Progenitor cell of endocrine pancreas (in vitro differentiated cells): ENCODE measurements at regions not wholly inside any gene's neighbourhood (a gene's known extent, or its start where the extent isn't known, plus 50 kb on each side); places are given as distances from the start of the nearest gene placed in this dataset.
"Not testable (repeated sequence)": the region's sequence is repeated elsewhere in the genome, so short reads cannot be mapped to it uniquely, and the experiment has no call there.

Source experiments
- DNase-seq: peaks from one replicate; pipeline ENCODE4 v3.0.0; 2021; ENCODE audit warnings: low spot score; ENCODE audit not compliant: unreplicated experiment
- H3K27ac Mint-ChIP-seq: 2 replicates; pipeline ENCODE4 v1.8.0; 2021; ENCODE audit warnings: mild to moderate bottlenecking, moderate library complexity, mixed read lengths
- H3K27me3 Mint-ChIP-seq: 2 replicates; pipeline ENCODE4 v1.8.0; 2021; ENCODE audit warnings: mixed read lengths
- H3K36me3 Mint-ChIP-seq: 2 replicates; pipeline ENCODE4 v1.8.0; 2022; ENCODE audit warnings: mixed read lengths; ENCODE audit not compliant: insufficient read depth
- H3K4me1 Mint-ChIP-seq: 2 replicates; pipeline ENCODE4 v1.8.0; 2021; ENCODE audit warnings: low read depth, mixed read lengths
- H3K4me3 Mint-ChIP-seq: 2 replicates; pipeline ENCODE4 v1.8.0; 2021; ENCODE audit warnings: low read depth, mild to moderate bottlenecking, moderate library complexity, mixed read lengths
- H3K9me3 Mint-ChIP-seq: 2 replicates; pipeline ENCODE4 v1.8.0; 2021; ENCODE audit warnings: low read depth, mixed read lengths
- CTCF ChIP-seq: fragments of 200-600 bp; sonication (generic); IDR thresholded peaks from one replicate; pipeline ENCODE4 v1.5.0; 2021; ENCODE audit warnings: antibody characterized with exemption, mild to moderate bottlenecking; ENCODE audit not compliant: unreplicated experiment

DNA sequence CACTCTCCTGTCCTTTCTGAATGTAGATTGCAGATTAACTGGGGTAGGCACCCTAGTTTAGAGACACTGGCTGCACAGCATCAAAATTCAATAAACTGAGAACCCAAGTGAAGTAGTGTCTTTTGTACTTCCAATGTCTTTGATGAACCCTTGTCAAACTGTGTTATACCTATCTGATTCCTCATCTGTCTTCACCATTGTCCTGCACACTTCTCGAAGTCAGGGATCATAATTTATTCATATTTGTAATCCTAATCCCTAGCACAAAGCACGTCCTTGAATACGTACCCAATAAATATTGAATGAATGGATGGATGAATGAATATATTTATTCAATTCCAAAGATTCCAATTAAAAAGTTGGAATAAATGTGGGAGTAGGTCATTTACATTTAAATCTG, 256.6 kb upstream of the PTBP2 start:
- no peak overlapping the region for H3K4me3 Mint-ChIP-seq
- DNase-seq = no peak
- TF ChIP-seq CTCF = no peak
- peaks cover 4% of the 10 kb centered on the region for H3K4me1 Mint-ChIP-seq
- no peak overlapping the region for H3K27ac Mint-ChIP-seq
- no peaks in the 10 kb centered on the region for H3K36me3 Mint-ChIP-seq
- no peaks in the 10 kb centered on the region for H3K27me3 Mint-ChIP-seq
- peaks cover 5% of the 10 kb centered on the region for H3K9me3 Mint-ChIP-seq

DNA sequence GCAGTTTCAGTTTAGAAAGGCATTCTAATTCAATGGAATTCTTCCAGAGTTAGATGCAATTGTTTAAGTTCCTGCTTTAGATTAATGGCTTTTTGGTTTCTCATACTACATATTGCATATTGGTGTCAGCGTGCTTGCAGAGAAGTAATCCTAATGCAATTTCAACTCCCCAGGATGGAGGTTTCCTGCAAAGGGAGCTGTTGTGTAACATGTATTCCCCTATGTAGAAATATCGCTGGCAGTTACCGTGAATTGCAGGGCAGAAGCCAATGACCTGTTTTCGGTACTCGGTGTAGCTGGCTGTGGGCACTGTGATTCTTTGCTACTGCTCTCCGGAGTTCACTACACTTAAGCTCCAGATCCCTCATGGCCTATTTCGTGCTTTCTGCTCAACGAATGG, 256.1 kb upstream of the PTBP2 start:
- Mint-ChIP-seq H3K4me3 (no peak overlapping the region), H3K4me1 (peaks cover 2% of the 10 kb centered on the region), H3K27ac (no peak overlapping the region), H3K36me3 (no peaks in the 10 kb centered on the region), H3K9me3 (peaks cover 5% of the 10 kb centered on the region), H3K27me3 (no peaks in the 10 kb centered on the region)
- TF ChIP-seq CTCF = no peak
- no peak for DNase-seq

- Mint-ChIP-seq H3K4me1 (no peaks in the 10 kb centered on the region), H3K4me3 (no peak overlapping the region), H3K27me3 (no peaks in the 10 kb centered on the region), H3K27ac (no peak overlapping the region), H3K36me3 (no peaks in the 10 kb centered on the region), H3K9me3 (peaks cover 12% of the 10 kb centered on the region)
- no peak for DNase-seq
- no peak for TF ChIP-seq CTCF
Measured at GRCh38 chr1:96466842-96467241, 254.7 kb upstream of the PTBP2 start.

- H3K36me3 Mint-ChIP-seq, DNase-seq, H3K27ac Mint-ChIP-seq, H3K4me1 Mint-ChIP-seq, H3K4me3 Mint-ChIP-seq: not testable (repeated sequence)
- Mint-ChIP-seq H3K9me3 (peaks cover 12% of the 10 kb centered on the region), H3K27me3 (peaks cover 13% of the 10 kb centered on the region)
Measured at GRCh38 chr1:96469726-96470125, 251.9 kb upstream of the PTBP2 start.

DNA sequence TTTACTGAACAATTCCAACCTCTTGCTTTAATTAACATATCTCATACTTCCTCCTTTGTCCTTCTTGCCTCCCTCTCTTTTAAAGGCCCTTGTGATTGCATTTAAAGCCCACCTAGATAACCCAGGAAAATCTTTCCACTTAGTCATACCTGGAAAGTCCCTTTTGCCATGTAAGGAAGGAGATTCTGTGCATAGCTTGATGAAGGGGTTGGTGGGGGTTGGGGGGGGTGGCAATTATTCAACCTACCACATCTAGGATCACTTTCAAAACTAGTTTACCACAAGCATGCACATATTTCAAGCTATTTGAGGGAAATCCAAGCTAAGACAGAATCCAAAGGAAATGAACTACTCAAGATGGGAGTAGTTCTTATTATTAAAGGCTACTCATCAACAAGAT, 249.1 kb upstream of the PTBP2 start:
- DNase-seq = no peak
- no peak for TF ChIP-seq CTCF

GRCh38 chr1:96473791-96474434, 247.7 kb upstream of the PTBP2 start:
- Mint-ChIP-seq H3K4me3 (no peak overlapping the region), H3K27ac (no peak overlapping the region), H3K9me3 (peaks cover 7% of the 10 kb centered on the region), H3K36me3 (no peaks in the 10 kb centered on the region), H3K4me1 (no peaks in the 10 kb centered on the region), H3K27me3 (peaks cover 13% of the 10 kb centered on the region)
- DNase-seq = no peak
- TF ChIP-seq CTCF = no peak

More for the DNA sequence above, 249.1 kb upstream of the PTBP2 start:
- Mint-ChIP-seq H3K36me3 (no peaks in the 10 kb centered on the region), H3K4me3 (no peak overlapping the region), H3K27ac (no peak overlapping the region), H3K9me3 (peaks cover 12% of the 10 kb centered on the region), H3K27me3 (peaks cover 13% of the 10 kb centered on the region), H3K4me1 (no peaks in the 10 kb centered on the region)
